Vagina (tissue), 2 donors: ENCODE measurements at regions not wholly inside any gene's neighbourhood (a gene's known extent, or its start where the extent isn't known, plus 50 kb on each side); places are given as distances from the start of the nearest gene placed in this dataset.

Source experiments
- DNase-seq, 2 donors: peaks; one replicate each; pipeline ENCODE4 v3.0.0-alpha.2; 2017; ENCODE audit errors: extremely low spot score in 2 of 2
- H3K27ac ChIP-seq: fragments of 200-600 bp; sonication (generic); one replicate; pipeline ENCODE4 v1.5.1; 2019
- H3K27me3 ChIP-seq: fragments of 200-600 bp; sonication (generic); one replicate; pipeline ENCODE4 v1.5.1; 2019
- H3K36me3 ChIP-seq, 2 donors: fragments of 200-600 bp; sonication (generic); one replicate each; pipeline ENCODE4 v1.5.1; 2017 to 2019
- H3K4me1 ChIP-seq: fragments of 200-600 bp; sonication (generic); one replicate; pipeline ENCODE4 v1.5.1; 2019
- H3K4me3 ChIP-seq, 2 donors: fragments of 200-600 bp; sonication (generic); 1 replicate in 1 of 2; 2 replicates in 1 of 2; pipeline ENCODE4 v1.5.1; 2016 to 2019
- H3K9me3 ChIP-seq: fragments of 200-600 bp; sonication (generic); one replicate; pipeline ENCODE4 v1.5.1; 2019
- CTCF ChIP-seq, 3 experiments: fragments of 450-650 bp in 2 of 3; fragments of 200-600 bp in 1 of 3; sonication (generic) in 1 of 3; IDR thresholded peaks; one replicate each; pipeline ENCODE4 v1.5.1; 2017 to 2019; ENCODE audit warnings: antibody characterized with exemption in 3 of 3, mild to moderate bottlenecking in 2 of 3, moderate library complexity in 2 of 3
- POLR2A ChIP-seq, 2 donors: fragments of 450-650 bp; IDR thresholded peaks; one replicate each; pipeline ENCODE4 v1.6.1; 2017; ENCODE audit warnings: antibody characterized with exemption in 2 of 2, mild to moderate bottlenecking in 2 of 2, moderate library complexity in 2 of 2
- POLR2AphosphoS5 ChIP-seq, 2 donors: sonication (generic); formaldehyde crosslinking; IDR thresholded peaks; one replicate each; pipeline ENCODE4 v1.9.0; 2017; ENCODE audit warnings: antibody characterized with exemption in 2 of 2, mild to moderate bottlenecking in 2 of 2, low read depth in 1 of 2; ENCODE audit not compliant: insufficient read depth in 1 of 2
- intact Hi-C: fragments of 100-400 bp; cut with DNase I; formaldehyde crosslinking; loops from one replicate; pipeline ENCODE4 v1.15.1; 2023

DNA sequence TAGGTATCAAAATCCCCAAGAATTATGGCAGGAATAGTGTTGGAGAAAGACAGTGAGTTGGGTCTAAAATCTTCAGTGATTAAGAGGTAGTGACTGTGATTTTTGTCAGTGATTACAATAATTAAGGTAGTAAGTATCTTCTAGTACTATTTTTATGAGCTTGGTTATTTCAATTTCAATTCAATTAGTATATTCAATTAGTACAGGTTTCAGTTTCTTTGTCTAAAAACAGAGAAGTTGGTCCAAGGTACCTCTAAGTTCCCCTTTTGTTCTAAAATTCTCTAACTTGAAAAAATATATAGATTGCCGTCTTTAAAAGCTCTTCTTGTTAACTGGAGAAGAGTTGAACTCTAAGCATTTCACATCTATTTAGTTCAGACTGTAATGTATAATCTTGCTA, 82.9 kb downstream of the OTUD1 start:
- TF ChIP-seq POLR2A (IDR thresholded peaks at IDR 0.05) (no peak), CTCF (IDR thresholded peaks at IDR 0.05) (no peak), POLR2AphosphoS5 (IDR thresholded peaks at IDR 0.05; ENCODE audit: insufficient read depth in 1 of 2, low read depth in 1 of 2) (no peak)
- H3K9me3 ChIP-seq: no peaks in the 10 kb centered on the region
- intact Hi-C loops: no loop called here
- H3K4me3 ChIP-seq: no peak overlapping the region
- DNase-seq: no peak
- no peak overlapping the region for H3K27ac ChIP-seq
- H3K4me1 ChIP-seq: no peaks in the 10 kb centered on the region
- H3K36me3 ChIP-seq: no peaks in the 10 kb centered on the region
- no peaks in the 10 kb centered on the region for H3K27me3 ChIP-seq

GRCh38 chr10:23522345-23522744, 83.5 kb downstream of the OTUD1 start:
- DNase-seq: no peak
- H3K36me3 ChIP-seq: no peaks in the 10 kb centered on the region
- TF ChIP-seq CTCF (IDR thresholded peaks at IDR 0.05) (no peak), POLR2AphosphoS5 (IDR thresholded peaks at IDR 0.05; ENCODE audit: insufficient read depth in 1 of 2, low read depth in 1 of 2) (no peak), POLR2A (IDR thresholded peaks at IDR 0.05) (no peak)
- no peaks in the 10 kb centered on the region for H3K9me3 ChIP-seq
- intact Hi-C loops: no loop called here
- H3K27me3 ChIP-seq: no peaks in the 10 kb centered on the region
- no peak overlapping the region for H3K4me3 ChIP-seq
- H3K4me1 ChIP-seq: no peaks in the 10 kb centered on the region
- no peak overlapping the region for H3K27ac ChIP-seq

DNA sequence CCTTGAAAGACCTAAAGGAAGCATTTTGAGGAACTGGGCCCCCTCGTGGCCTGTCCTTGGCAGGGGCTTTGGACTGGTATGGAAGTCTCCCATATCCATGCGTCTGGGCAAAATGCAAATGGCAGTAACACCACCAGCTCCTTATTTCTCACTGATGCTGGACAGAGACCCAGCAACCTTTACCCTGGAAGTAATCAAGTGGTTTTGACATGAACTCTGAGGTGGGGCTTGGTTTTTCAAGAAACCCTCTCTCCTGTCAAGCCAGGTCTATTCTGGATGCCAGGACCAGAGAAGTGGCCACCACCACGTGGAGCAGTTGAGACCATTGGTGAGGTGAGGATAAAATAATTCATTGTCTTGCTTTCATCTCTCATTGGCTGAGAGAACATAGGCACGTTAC, 84.4 kb downstream of the OTUD1 start:
- no peaks in the 10 kb centered on the region for H3K9me3 ChIP-seq
- DNase-seq: no peak
- H3K4me1 ChIP-seq: no peaks in the 10 kb centered on the region
- TF ChIP-seq CTCF (IDR thresholded peaks at IDR 0.05) (no peak), POLR2A (IDR thresholded peaks at IDR 0.05) (no peak), POLR2AphosphoS5 (IDR thresholded peaks at IDR 0.05; ENCODE audit: insufficient read depth in 1 of 2, low read depth in 1 of 2) (no peak)
- H3K27ac ChIP-seq: no peak overlapping the region
- intact Hi-C loops: no loop called here
- H3K27me3 ChIP-seq: no peaks in the 10 kb centered on the region
- no peak overlapping the region for H3K4me3 ChIP-seq
- no peaks in the 10 kb centered on the region for H3K36me3 ChIP-seq

GRCh38 chr10:23525406-23525805, 86.5 kb downstream of the OTUD1 start:
- no peak for DNase-seq
- no peaks in the 10 kb centered on the region for H3K4me1 ChIP-seq
- H3K36me3 ChIP-seq: no peaks in the 10 kb centered on the region
- H3K27me3 ChIP-seq: no peaks in the 10 kb centered on the region
- H3K27ac ChIP-seq: no peak overlapping the region
- TF ChIP-seq CTCF (IDR thresholded peaks at IDR 0.05) (no peak), POLR2A (IDR thresholded peaks at IDR 0.05) (no peak), POLR2AphosphoS5 (IDR thresholded peaks at IDR 0.05; ENCODE audit: insufficient read depth in 1 of 2, low read depth in 1 of 2) (no peak)
- intact Hi-C loops: loop anchor here (5.0 kb wide), 1 partner anchor 208 kb away; no protein-coding TSS in a partner anchor
- H3K4me3 ChIP-seq: no peak overlapping the region
- no peaks in the 10 kb centered on the region for H3K9me3 ChIP-seq

GRCh38 chr10:23528419-23528818, 89.5 kb downstream of the OTUD1 start:
- no peak for DNase-seq

More at GRCh38 chr10:23528419-23528818, 89.5 kb downstream of the OTUD1 start:
- H3K9me3 ChIP-seq: no peaks in the 10 kb centered on the region
- H3K27ac ChIP-seq: no peak overlapping the region
- H3K36me3 ChIP-seq: no peaks in the 10 kb centered on the region
- TF ChIP-seq CTCF (IDR thresholded peaks at IDR 0.05) (no peak), POLR2A (IDR thresholded peaks at IDR 0.05) (no peak), POLR2AphosphoS5 (IDR thresholded peaks at IDR 0.05; ENCODE audit: insufficient read depth in 1 of 2, low read depth in 1 of 2) (no peak)
- no peak overlapping the region for H3K4me3 ChIP-seq
- H3K27me3 ChIP-seq: no peaks in the 10 kb centered on the region
- no peaks in the 10 kb centered on the region for H3K4me1 ChIP-seq
- intact Hi-C loops: loop anchor here (5.0 kb wide), 1 partner anchor 211 kb away; no protein-coding TSS in a partner anchor
